Right lobe of liver (tissue), 6 donors: ENCODE measurements at regions not wholly inside any gene's neighbourhood (a gene's known extent, or its start where the extent isn't known, plus 50 kb on each side); places are given as distances from the start of the nearest gene placed in this dataset.

Experiments used
- ATAC-seq, 4 donors: fragments of 200-7000 bp; cut with Tn5 transposase; one replicate each; pipeline ENCODE4 v1.9.1; 2020; ENCODE audit warnings: mild to moderate bottlenecking in 4 of 4, moderate library complexity in 4 of 4
- DNase-seq, 3 donors: peaks; one replicate each; pipeline ENCODE4 v3.0.0-alpha.2; 2020
- H3K27ac ChIP-seq, 3 donors: fragments of 200-600 bp; one replicate each; pipeline ENCODE4 v1.8.0; 2022
- H3K27me3 ChIP-seq, 2 donors: fragments of 200-600 bp; one replicate each; pipeline ENCODE4 v1.8.0; 2022
- H3K36me3 ChIP-seq, 4 donors: fragments of 200-600 bp; sonication (generic) in 1 of 4; one replicate each; pipeline versions ENCODE4 v1.5.1 to v1.8.0; 2017 to 2022; ENCODE audit warnings: control low read depth in 1 of 4
- H3K4me1 ChIP-seq, 4 donors: fragments of 200-600 bp; sonication (generic) in 1 of 4; one replicate each; pipeline versions ENCODE4 v1.5.1 to v1.8.0; 2017 to 2022; ENCODE audit warnings: control low read depth in 1 of 4
- H3K4me3 ChIP-seq, 3 donors: fragments of 200-600 bp; one replicate each; pipeline ENCODE4 v1.8.0; 2022
- H3K9me3 ChIP-seq, 4 donors: fragments of 200-600 bp; sonication (generic) in 1 of 4; one replicate each; pipeline versions ENCODE4 v1.5.1 to v1.8.0; 2017 to 2022; ENCODE audit warnings: control low read depth in 1 of 4
- POLR2A ChIP-seq: fragments of 450-650 bp; IDR thresholded peaks from one replicate; pipeline ENCODE4 v1.6.1; 2017; ENCODE audit warnings: antibody characterized with exemption, mild to moderate bottlenecking
- WGBS: methylation state at CpG from one replicate; pipeline ENCODE4 v1.1.6; 2018; ENCODE audit warnings: low coverage, low lambda C conversion rate; ENCODE audit not compliant: insufficient coverage; ENCODE audit errors: missing lambda C conversion rate; 5-methylcytosine and 5-hydroxymethylcytosine counted together
- intact Hi-C, 2 donors: fragments of 100-400 bp; cut with DNase I; formaldehyde crosslinking; loops; one replicate each; pipeline versions ENCODE4 v1.11.2 to v1.14.1; 2022
- TF ChIP-seq, protein P1 (sequence below), 4 donors: fragments of 200-600 bp in 3 of 4; fragments of 450-650 bp in 1 of 4; IDR thresholded peaks; one replicate each; pipeline versions ENCODE4 v1.5.1 to v1.8.0; 2016 to 2022; ENCODE audit warnings: antibody characterized with exemption in 4 of 4, mild to moderate bottlenecking in 2 of 4
- donor health status: DM: no; HTN: yes; CAD: no.
- donor health status: DM: no; HTN: no; CAD: no.
- donor health status: DM: no; HTN: no; CAD: no.
- donor health status: DM: no; HTN: yes; CAD: no.
- donor health status: DM: no; HTN: yes; CAD: no.

DNA sequence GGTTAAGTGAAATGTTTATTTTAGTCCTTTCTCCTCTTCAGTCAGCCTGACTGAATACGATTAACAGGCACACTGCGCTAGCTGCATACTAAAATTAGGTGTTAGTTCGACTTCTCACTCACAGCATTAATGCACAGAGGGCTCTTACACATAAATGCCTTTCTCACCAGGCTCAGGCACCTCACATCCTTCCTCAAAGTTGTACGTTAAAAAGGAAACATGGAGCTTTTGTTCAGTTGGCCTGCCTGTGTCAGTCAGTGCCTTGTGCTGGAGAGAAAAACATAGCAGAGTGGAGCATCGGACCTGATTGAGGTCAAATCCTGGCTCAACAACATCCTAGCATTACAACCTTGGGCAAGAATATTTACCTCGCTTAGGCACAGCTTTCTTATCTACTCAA, 236.0 kb upstream of the ZNF462 start:
- no peak for ATAC-seq
- H3K4me1 ChIP-seq = no peaks in the 10 kb centered on the region

DNA sequence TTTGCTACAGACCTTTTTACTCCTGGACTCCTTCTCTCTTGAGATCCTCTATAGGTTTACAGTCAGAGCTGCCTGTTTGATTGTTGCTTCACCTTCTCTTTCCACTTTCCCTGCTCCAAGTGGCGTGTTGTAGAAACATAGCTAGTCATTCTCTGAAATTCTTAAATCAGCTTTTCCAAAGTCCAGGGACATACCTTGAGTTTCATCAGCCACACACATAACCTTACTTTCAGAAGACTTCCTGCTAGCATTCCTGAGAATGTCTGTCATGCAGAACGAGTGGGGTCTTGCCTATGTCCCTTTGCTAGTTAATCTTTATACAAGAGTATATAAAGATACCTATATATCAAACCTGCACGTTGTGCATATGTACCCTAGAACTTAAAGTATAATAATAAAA, 230.3 kb upstream of the ZNF462 start:
- H3K4me3 ChIP-seq = no peak overlapping the region
- no peak overlapping the region for H3K27ac ChIP-seq
- DNase-seq = no peak
- intact Hi-C loops = no loop called here
- 47% methylated on average over 3 of the region's 3 CpGs for WGBS
- H3K36me3 ChIP-seq = no peaks in the 10 kb centered on the region
- no peak for ATAC-seq
- no peaks in the 10 kb centered on the region for H3K4me1 ChIP-seq
- no peaks in the 10 kb centered on the region for H3K9me3 ChIP-seq
- no peaks in the 10 kb centered on the region for H3K27me3 ChIP-seq
- TF ChIP-seq, protein P1, sequence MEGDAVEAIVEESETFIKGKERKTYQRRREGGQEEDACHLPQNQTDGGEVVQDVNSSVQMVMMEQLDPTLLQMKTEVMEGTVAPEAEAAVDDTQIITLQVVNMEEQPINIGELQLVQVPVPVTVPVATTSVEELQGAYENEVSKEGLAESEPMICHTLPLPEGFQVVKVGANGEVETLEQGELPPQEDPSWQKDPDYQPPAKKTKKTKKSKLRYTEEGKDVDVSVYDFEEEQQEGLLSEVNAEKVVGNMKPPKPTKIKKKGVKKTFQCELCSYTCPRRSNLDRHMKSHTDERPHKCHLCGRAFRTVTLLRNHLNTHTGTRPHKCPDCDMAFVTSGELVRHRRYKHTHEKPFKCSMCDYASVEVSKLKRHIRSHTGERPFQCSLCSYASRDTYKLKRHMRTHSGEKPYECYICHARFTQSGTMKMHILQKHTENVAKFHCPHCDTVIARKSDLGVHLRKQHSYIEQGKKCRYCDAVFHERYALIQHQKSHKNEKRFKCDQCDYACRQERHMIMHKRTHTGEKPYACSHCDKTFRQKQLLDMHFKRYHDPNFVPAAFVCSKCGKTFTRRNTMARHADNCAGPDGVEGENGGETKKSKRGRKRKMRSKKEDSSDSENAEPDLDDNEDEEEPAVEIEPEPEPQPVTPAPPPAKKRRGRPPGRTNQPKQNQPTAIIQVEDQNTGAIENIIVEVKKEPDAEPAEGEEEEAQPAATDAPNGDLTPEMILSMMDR (IDR thresholded peaks at IDR 0.05) = no peak
- no peak for TF ChIP-seq POLR2A

More for the DNA sequence above, 236.0 kb upstream of the ZNF462 start:
- H3K27ac ChIP-seq = no peak overlapping the region
- 65% methylated on average over 6 of the region's 6 CpGs for WGBS
- intact Hi-C loops = no loop called here
- no peaks in the 10 kb centered on the region for H3K27me3 ChIP-seq
- no peak for TF ChIP-seq POLR2A
- TF ChIP-seq, protein P1 (IDR thresholded peaks at IDR 0.05) = no peak
- no peaks in the 10 kb centered on the region for H3K36me3 ChIP-seq
- no peak overlapping the region for H3K4me3 ChIP-seq
- H3K9me3 ChIP-seq = no peaks in the 10 kb centered on the region
- DNase-seq = no peak

DNA sequence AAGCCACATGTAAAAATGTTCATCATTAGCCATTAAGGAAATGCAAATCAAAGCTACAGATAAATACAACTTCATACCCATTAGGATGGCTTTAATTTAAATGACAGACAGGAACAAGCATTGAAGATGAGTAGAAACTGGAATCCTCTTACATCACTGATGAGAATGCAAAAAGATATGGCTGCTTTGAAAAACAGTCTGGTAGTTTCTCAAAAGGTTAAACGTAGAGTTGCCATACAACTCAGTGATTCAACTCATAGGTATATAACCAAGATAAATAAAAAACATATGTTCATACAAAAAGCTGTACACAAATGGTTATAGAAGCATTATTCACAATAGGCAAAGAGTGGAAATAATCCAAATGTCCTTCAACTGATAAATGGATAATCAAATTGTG, 228.8 kb upstream of the ZNF462 start:
- WGBS = 21% methylated on average over 1 of the region's 1 CpG
- no peaks in the 10 kb centered on the region for H3K36me3 ChIP-seq
- no peak for DNase-seq
- no peaks in the 10 kb centered on the region for H3K4me1 ChIP-seq
- H3K27me3 ChIP-seq = no peaks in the 10 kb centered on the region
- TF ChIP-seq POLR2A = no peak
- TF ChIP-seq, protein P1 (IDR thresholded peaks at IDR 0.05) = no peak
- intact Hi-C loops = no loop called here
- no peaks in the 10 kb centered on the region for H3K9me3 ChIP-seq
- no peak overlapping the region for H3K27ac ChIP-seq
- no peak for ATAC-seq
- H3K4me3 ChIP-seq = no peak overlapping the region

DNA sequence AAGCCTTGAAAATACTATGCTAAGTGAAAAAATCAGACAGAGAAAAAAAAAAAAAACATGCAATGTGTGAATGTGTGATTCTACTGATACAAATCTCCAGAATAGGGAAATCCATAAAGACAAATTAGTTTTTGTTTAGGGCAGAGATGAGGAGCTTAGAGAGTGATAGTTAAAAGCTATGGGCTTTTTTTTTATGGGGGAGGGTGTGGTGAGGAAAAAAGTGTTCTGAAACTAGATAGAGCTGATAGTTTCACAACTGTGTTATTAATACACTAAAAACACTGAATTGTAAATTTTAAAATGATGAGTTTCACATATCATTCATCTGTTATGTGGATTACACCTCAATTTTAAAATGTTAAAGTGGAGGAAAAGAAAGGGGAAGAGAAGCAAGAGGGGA, 228.3 kb upstream of the ZNF462 start:
- Histone ChIP-seq H3K36me3 (no peaks in the 10 kb centered on the region), H3K4me3 (no peak overlapping the region), H3K4me1 (no peaks in the 10 kb centered on the region), H3K27me3 (no peaks in the 10 kb centered on the region), H3K27ac (no peak overlapping the region), H3K9me3 (no peaks in the 10 kb centered on the region)
- TF ChIP-seq POLR2A = no peak
- TF ChIP-seq, protein P1 (IDR thresholded peaks at IDR 0.05) = no peak
- DNase-seq = no peak
- intact Hi-C loops = no loop called here
- ATAC-seq = no peak

DNA sequence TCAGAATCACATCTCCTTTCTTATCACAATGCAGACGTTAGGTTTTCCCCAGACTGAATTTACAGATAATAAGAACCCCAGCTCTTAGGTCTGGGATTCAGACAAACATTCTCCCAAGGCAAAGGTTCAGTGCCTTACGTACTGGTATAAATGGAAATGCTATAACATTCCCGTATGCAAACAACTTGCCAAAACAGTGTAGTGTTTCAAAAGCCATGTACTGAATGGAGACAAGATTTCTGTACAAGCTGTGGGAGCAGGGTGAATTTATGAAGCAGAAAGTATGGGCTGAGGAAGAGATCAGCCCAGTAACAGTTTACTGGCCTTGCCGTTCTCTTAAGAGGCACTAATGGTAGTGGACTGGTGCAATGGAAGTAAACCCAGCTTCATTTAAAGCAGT, 225.5 kb upstream of the ZNF462 start:
- intact Hi-C loops = no loop called here
- H3K27me3 ChIP-seq = no peaks in the 10 kb centered on the region
- no peaks in the 10 kb centered on the region for H3K4me1 ChIP-seq
- no peak overlapping the region for H3K27ac ChIP-seq
- DNase-seq (no peak), ATAC-seq (no peak)
- no peaks in the 10 kb centered on the region for H3K36me3 ChIP-seq
- H3K4me3 ChIP-seq = no peak overlapping the region
- TF ChIP-seq, protein P1 (IDR thresholded peaks at IDR 0.05) = no peak
- no peak for TF ChIP-seq POLR2A
- 45% methylated on average over 4 of the region's 4 CpGs for WGBS
- H3K9me3 ChIP-seq = no peaks in the 10 kb centered on the region
